Ishikawa (cell line): ENCODE measurements at regions not wholly inside any gene's neighbourhood (a gene's known extent, or its start where the extent isn't known, plus 50 kb on each side); places are given as distances from the start of the nearest gene placed in this dataset.

Experiments used
- EP300 ChIP-seq: IDR thresholded peaks from 2 replicates; pipeline ENCODE4 v1.6.1; 2012; ENCODE audit warnings: borderline replicate concordance
- TCF12 ChIP-seq: IDR thresholded peaks from 2 replicates; pipeline ENCODE4 v1.6.1; 2012; ENCODE audit warnings: low read depth

- TF ChIP-seq TCF12 (no peak), EP300 (no peak)
These were observed 63.0 kb upstream of the FAM9A start for GRCh38 chrX:8864161-8864560.
